GM19397 (cell line): ENCODE measurements at regions not wholly inside any gene's neighbourhood (a gene's known extent, or its start where the extent isn't known, plus 50 kb on each side); places are given as distances from the start of the nearest gene placed in this dataset.

Experiments
- ATAC-seq: cut with Tn5 transposase; IDR thresholded peaks from one replicate; pipeline ENCODE4 v1.9.1; 2021; ENCODE audit warnings: mild to moderate bottlenecking, moderate library complexity; ENCODE audit not compliant: unreplicated experiment

- ATAC-seq, result no peak
These were observed 56.1 kb upstream of the ELMO1 start for GRCh38 chr7:37504801-37505200.

- ATAC-seq, result no peak
These were observed 57.2 kb upstream of the ELMO1 start for GRCh38 chr7:37505750-37506353.

GRCh38 chr7:37508118-37508517 is 59.5 kb upstream of the ELMO1 start:
- no peak for ATAC-seq

GRCh38 chr7:37510043-37510634 is 61.5 kb upstream of the ELMO1 start:
- ATAC-seq, result no peak

GRCh38 chr7:37511915-37512314 is 63.3 kb upstream of the ELMO1 start:
- no peak for ATAC-seq

GRCh38 chr7:37514497-37514896 is 65.8 kb upstream of the ELMO1 start:
- ATAC-seq, result no peak

- ATAC-seq, result no peak
These were observed 68.0 kb upstream of the ELMO1 start for GRCh38 chr7:37516664-37517063.

- ATAC-seq, result no peak
These were observed 69.6 kb upstream of the ELMO1 start for GRCh38 chr7:37518266-37518665.

GRCh38 chr7:37524056-37524455 is 75.4 kb upstream of the ELMO1 start:
- no peak for ATAC-seq

- ATAC-seq, result no peak
These were observed 76.1 kb upstream of the ELMO1 start for GRCh38 chr7:37524797-37525196.

GRCh38 chr7:37526623-37527022 is 78.0 kb upstream of the ELMO1 start:
- no peak for ATAC-seq

- ATAC-seq, result no peak
These were observed 78.4 kb upstream of the ELMO1 start for GRCh38 chr7:37527109-37527508.

- ATAC-seq, result no peak
These were observed 82.6 kb upstream of the ELMO1 start for GRCh38 chr7:37531225-37531624.

- ATAC-seq, result no peak
These were observed 84.0 kb upstream of the ELMO1 start for GRCh38 chr7:37532636-37533035.

- no peak for ATAC-seq
These were observed 86.4 kb upstream of the ELMO1 start for GRCh38 chr7:37534893-37535610.

- no peak for ATAC-seq
These were observed 87.2 kb upstream of the ELMO1 start for GRCh38 chr7:37535841-37536240.

- no peak for ATAC-seq
These were observed 88.0 kb upstream of the ELMO1 start for GRCh38 chr7:37536706-37537105.

GRCh38 chr7:37537439-37537838 is 88.8 kb upstream of the ELMO1 start:
- no peak for ATAC-seq

- ATAC-seq, result no peak
These were observed 90.3 kb upstream of the ELMO1 start for GRCh38 chr7:37538945-37539344.

GRCh38 chr7:37540917-37541316 is 92.3 kb upstream of the ELMO1 start:
- no peak for ATAC-seq

GRCh38 chr7:37541810-37542443 is 93.3 kb upstream of the ELMO1 start:
- ATAC-seq, result peak; percentile 79
